K562 (cell line): ENCODE measurements at regions not wholly inside any gene's neighbourhood (a gene's known extent, or its start where the extent isn't known, plus 50 kb on each side); places are given as distances from the start of the nearest gene placed in this dataset.

Source experiments
- CUX1 ChIP-seq: fragments of 200-800 bp; sonication (Bioruptor generic); IDR thresholded peaks from 2 replicates; pipeline ENCODE4 v1.6.1; 2016; ENCODE audit warnings: missing genetic modification characterization, missing compliant biosample characterization
- KDM4B ChIP-seq, 2 experiments: fragments of 450-650 bp in 1 of 2; sonication (generic) in 1 of 2; IDR thresholded peaks; 2 replicates each; pipeline ENCODE4 v1.6.1; 2016 to 2017; ENCODE audit warnings: borderline replicate concordance in 2 of 2, antibody characterized with exemption in 1 of 2, low read depth in 1 of 2, mild to moderate bottlenecking in 1 of 2
- MXD1 ChIP-seq: fragments of 250-450 bp; sonication (Bioruptor Pico); IDR thresholded peaks from 2 replicates; pipeline ENCODE4 v1.8.0; 2021; ENCODE audit warnings: borderline replicate concordance, mild to moderate bottlenecking, moderate library complexity; ENCODE audit not compliant: poor library complexity, severe bottlenecking
- MYNN ChIP-seq, 2 experiments: sonication (generic); formaldehyde crosslinking in 1 of 2; IDR thresholded peaks; 2 replicates each; pipeline versions ENCODE4 v1.5.0 to v1.6.1; 2016 to 2020; ENCODE audit warnings: antibody characterized with exemption in 1 of 2, missing genetic modification reagents in 1 of 2
- NCOR1 ChIP-seq: fragments of 450-650 bp; IDR thresholded peaks from 2 replicates; pipeline ENCODE4 v1.6.1; 2016; ENCODE audit warnings: mild to moderate bottlenecking, moderate library complexity
- NFE2L1 ChIP-seq: fragments of 450-650 bp; IDR thresholded peaks from 2 replicates; pipeline ENCODE4 v1.6.1; 2016; ENCODE audit warnings: missing genetic modification characterization, low read depth, mild to moderate bottlenecking, missing compliant biosample characterization, moderate library complexity, borderline replicate concordance

GRCh38 chr9:79176014-79176697 lies 395.6 kb upstream of the TLE4 start (continued):
- TF ChIP-seq MXD1 (CRISPR knock-in tag) (no peak), NCOR1 (no peak), KDM4B (IDR thresholded peaks at IDR 0.05; ENCODE audit: borderline replicate concordance in 2 of 2, low read depth in 1 of 2) (no peak), MYNN (IDR thresholded peaks at IDR 0.05) (no peak), MYNN (CRISPR knock-in tag; IDR thresholded peaks at IDR 0.05) (no peak), CUX1 (CRISPR knock-in tag) (no peak), NFE2L1 (tag) (no peak)
